ENCODE measurements at regions not wholly inside any gene's neighbourhood (a gene's known extent, or its start where the extent isn't known, plus 50 kb on each side); places are given as distances from the start of the nearest gene placed in this dataset.

DNA sequence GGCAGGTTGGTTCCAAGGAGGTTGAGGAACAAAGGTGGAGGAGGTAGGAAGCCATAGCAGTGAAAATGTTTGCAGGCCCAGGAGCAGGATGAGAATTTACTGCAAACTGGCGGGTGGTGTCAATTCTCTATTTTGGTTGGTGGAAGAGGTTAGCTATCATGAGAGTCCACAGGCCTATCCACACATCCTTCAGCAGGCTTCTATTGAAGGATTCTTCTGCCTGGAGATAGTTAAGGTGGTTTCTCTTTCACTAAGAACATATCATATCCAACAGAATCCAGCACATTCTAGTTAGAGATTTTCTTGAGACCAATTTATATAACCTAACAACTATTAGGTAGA is 68.9 kb upstream of the DYRK2 start:
- intact Hi-C loops (cut with micrococcal nuclease): loop anchor here (1.0 to 2.0 kb wide), 8 partner anchors 13 to 311 kb away; partner anchors contain the start of gene CAND1

DNA sequence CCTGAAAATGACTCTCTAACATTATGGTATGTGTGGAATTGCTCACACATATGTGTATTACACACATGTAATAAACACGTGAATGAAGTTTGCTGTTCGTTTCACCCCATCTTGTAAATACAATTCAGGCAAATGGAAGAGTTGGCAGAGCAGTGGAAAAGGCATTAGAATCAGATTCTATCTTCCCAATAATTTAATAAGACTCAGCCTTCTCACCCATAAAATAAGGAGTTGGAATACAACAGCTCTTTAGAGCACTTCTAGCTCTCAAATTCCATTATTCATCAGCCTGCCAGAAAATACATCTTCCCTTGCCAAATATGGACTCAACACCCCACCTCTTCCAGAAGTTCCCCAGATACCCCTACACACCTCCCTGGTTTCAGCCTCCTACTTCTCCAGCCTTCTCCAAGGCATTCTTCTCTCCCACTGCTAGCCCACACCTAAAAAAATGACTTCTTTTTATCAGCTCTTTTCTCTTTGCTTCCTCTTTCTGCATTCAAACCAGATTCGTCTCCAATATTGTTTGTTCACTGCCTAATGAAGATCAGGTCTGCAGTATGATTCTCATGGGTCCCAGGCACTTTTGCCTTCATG is 66.2 kb upstream of the DYRK2 start:
- intact Hi-C loops (cut with micrococcal nuclease): no loop called here

DNA sequence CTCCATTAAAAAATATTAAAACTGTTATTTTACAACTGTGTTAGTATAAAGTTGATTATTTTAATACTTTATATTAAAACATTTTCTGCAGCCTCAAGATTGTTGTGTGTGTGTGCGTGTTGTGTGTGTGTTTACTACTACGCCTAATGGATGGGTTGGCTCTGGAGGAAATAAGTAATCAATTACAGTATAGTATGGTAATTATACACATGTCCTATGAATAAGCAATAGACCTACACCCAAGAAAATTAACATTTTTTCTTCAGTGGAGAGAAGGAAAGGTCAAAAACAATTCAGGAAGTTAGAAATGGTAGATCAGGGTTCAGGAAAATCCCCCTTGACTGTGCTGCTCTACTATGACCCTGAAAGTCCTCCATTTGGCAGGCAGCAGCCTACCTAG is 65.7 kb upstream of the DYRK2 start:
- intact Hi-C loops (cut with micrococcal nuclease): no loop called here

DNA sequence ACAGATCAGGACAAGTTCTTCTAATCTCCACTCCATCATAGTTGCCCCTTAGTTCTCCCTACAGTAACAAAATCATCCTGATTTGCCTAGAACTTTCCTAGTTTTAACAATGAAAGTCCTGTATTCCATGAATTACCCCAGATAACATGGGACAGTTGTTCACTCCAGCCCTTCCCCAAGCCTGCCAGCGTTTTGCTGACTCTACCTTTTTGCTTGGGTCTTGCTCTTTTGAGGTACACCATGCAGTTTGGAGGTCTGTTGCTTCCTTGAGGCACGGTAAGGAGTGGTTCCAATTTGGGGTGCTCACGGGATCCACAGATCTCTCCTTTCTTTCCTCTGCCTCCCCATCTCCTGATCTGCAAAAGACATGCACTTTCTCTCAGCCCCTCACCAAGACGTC is 61.6 kb upstream of the DYRK2 start:
- intact Hi-C loops (cut with micrococcal nuclease): loop anchor here (5.0 kb wide), 1 partner anchor 2000 kb away; the partner anchor contains the start of gene CCT2

DNA sequence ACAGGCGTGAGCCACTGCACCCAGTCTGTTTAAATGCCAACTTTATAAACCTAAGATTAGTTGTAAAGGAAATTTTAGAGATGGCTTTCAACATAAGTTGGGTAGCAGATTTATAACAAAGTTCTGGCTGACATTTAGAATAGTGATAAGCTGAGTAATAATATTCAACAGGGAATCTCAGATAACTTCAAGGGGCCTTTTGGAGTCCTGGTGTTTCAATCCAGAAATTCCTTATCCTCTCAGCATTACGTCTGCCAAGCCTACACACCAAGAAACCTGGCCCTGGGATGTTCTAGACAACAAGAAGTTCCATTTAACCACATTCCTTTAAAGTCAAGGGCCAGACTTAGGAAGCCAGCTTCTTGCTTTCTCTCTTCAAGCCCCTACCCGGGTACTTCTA is 59.5 kb upstream of the DYRK2 start:
- intact Hi-C loops (cut with micrococcal nuclease): loop anchor here (5.0 kb wide), 1 partner anchor 1998 kb away; the partner anchor contains the start of gene CCT2

DNA sequence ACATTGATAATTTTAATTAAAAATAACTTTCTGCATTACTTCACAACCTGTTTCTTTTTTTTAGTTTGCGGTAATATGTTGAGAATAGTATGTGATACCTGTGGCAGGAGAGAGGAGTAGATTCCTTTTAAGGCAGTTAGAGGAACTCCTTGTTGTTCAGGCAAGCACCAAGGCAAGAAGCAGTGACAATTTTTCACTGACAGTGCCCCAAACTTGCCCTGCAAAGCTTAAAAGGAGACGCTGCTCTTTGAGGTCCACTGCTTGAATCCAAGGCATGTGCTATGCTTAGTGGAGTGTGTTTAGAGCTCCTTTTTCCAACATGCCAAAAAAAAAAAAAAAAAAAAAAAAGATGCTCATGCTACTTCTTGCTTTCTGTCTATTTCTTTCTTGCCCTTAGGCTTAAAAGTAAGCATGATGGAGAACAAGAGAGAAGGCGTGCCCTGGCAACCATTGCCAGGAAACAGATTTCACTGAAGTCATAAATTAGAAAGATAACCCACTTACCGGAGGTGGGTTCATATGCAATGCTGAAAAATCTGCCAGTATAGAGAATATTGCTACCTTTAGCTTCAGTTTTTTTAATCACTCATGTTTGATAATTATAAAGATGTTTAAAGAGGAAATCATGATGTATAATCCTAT is 58.3 kb upstream of the DYRK2 start:
- intact Hi-C loops (cut with micrococcal nuclease): loop anchor here (1.0 to 5.0 kb wide), 4 partner anchors 40 to 587 kb away; no protein-coding TSS in a partner anchor

DNA sequence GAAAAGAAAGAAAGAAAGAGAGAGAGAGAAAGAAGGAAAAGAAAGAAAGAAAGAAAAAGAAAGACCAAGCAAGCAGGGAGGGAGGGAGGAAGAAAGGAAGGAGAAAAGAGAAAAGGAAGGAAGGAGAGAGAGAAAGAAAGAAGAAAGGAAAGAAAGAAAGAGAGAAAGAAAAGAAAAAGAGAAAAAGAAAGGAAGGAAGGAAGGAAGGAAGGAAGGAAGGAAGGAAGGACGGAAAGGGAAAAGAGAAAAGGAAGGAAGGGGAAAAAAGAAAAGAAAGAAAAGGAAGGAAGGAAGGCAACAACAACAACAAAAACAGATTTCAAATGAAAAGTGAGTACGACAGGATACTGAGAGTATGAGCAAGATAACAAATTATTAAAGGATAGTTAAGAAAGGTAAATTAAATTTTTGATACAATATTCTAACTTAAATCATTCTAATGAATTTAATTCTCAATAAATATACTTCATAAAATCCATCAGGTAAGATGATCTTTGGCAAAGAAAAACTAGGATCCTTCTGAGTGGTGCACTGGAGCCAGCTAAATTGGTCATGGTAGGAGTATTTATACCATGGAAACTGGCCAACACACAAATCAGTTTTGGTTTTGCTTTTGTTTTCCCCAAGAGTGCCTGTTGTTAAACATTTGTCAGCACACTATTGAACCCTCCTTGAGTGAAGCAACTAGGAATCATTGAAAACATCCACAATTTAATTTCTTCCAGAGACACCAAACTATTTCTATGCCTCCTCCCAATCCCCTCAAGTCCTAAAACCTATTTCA is 56.1 kb upstream of the DYRK2 start:
- intact Hi-C loops (cut with micrococcal nuclease): loop anchor here (1.0 to 5.0 kb wide), 7 partner anchors 13 to 585 kb away; partner anchors contain the start of gene DYRK2

DNA sequence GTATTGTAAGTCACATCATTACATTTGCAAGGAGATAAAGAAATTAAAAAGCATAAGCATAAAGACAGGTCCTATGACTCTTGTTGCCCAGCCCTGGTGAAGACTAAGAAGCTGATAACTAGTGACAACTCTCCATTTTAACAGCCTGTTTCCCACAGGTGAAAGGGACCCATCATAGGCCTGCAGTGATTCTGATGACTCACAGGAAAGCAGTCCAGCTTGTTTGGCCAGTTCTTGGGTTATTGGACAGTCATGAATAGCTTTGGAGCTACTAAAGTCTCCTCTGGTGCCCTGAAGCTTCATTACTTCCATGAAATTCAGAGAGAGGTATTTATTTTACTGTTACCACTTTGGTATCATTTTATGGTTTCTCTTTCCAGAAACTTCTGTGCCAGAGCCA is 55.5 kb upstream of the DYRK2 start:
- intact Hi-C loops (cut with micrococcal nuclease): loop anchor here (5.0 kb wide), 2 partner anchors 151 to 584 kb away; no protein-coding TSS in a partner anchor

DNA sequence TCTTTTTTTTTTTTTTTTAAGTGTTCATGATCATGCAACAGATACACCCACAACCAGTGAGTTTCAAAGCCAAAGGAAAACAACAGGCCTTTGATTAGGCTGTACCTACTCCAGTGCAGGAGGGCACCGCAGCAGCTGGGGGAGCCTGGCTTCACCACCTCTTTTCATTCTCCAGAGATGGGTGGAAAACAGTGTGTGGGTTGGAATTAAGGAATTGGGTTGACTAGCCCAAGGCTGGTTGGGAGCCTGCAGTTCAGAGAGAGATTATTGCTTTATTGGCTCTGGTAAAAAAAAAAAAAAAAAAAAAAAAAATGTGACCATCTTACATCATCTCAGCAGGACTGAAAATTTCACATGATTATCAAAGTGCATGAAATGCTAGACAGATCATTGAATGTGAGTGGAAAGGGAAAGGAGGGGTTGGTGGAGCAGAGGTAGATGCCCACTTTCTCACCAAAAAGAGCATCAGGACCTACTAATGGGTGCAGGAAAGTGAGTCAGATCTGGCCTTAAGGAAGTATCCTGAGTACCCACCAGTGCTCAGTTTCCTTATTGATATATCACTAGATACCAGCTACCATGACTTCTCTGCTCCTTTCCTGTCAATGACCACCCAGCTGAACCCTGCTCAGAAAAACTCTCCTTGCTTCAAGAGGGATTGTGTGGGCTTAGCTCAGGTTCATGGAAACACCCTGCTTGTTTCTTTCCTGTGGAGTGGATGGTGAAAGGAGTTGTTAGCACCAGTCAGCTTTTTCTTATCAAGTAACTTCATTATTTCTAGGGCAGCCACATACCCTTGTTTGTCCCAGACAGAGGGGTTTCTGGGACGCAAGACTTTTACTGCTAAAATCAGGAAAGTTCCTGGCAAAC is 54.8 kb upstream of the DYRK2 start:
- intact Hi-C loops (cut with micrococcal nuclease): loop anchor here (5.0 kb wide), 2 partner anchors 151 to 584 kb away; no protein-coding TSS in a partner anchor

DNA sequence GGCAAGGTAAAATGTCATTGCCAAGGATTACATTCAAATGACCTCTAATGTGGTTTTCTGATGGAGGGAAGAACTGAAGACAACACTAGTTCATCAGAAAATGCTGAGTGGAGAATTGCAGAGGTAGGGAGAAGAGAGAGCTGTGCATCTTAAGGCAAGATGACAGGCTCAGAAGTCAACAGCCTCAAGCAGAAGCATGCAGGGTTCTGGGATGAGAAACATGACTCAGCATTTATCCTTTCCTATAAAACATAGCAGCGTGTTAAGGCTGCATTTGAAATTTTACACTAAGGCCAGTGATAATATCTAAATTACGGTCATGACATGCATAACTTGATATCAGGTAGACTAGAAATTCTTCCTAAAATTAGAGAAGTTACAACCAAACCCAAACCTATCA is 53.7 kb upstream of the DYRK2 start:
- intact Hi-C loops (cut with micrococcal nuclease): loop anchor here (5.0 kb wide), 2 partner anchors 153 to 582 kb away; no protein-coding TSS in a partner anchor

DNA sequence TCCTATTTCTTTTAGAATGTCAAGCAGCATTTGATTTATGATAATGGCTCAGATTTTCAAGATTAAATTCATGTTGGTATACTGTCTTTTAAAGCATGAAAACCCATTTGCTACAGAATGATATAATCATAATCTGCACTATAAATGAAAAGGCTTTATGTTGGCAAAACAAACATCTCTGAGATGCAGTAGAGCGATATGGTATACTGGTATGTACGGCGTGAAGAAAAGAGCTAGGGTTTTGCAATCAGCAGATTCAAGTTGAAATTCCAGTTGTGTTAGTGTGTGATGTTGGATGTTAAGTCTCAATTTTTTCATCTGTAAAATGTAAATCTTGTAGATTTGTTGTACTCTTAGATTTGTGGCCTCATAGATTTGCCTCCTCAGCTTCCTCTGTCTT is 53.2 kb upstream of the DYRK2 start:
- intact Hi-C loops (cut with micrococcal nuclease): no loop called here

DNA sequence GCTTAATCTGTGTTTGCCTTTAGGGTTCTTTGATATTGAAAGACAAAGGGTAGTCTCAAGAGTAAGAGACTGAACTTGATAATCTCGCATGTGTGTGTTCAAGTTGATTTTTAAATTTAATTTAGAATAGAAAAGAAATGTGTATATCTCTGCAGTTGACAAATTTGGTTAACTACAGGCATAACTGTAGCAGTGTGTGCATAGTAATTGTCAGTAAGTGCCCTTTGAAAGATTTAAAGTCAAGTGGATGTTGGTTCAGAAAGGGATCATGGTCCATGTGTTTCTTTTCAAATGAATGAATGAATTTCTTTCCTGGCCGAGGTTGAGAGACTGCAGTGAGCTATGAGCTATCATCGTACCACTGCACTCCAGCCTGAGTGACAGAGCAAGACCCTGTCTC is 49.9 kb upstream of the DYRK2 start:
- intact Hi-C loops (cut with micrococcal nuclease): no loop called here

Measured in T-helper 1 cell treated with Interleukin-12 subunit alpha and Interleukin-12 subunit beta and Interleukin-4 antibody, amounts not matched to agents 30 ng/mL and 1 ng/mL, for 36 hours (primary cell).